SK-N-MC (cell line): ENCODE measurements at regions not wholly inside any gene's neighbourhood (a gene's known extent, or its start where the extent isn't known, plus 50 kb on each side); places are given as distances from the start of the nearest gene placed in this dataset.

Experiments
- DNase-seq: peaks from one replicate; pipeline ENCODE4 v3.0.0-alpha.2; 2011; ENCODE audit warnings: low read depth, low spot score
- H3K27ac ChIP-seq: fragments of 200-600 bp; sonication (generic); 2 replicates; pipeline ENCODE4 v1.5.1; 2016; ENCODE audit warnings: mixed run types
- H3K36me3 ChIP-seq: fragments of 200-600 bp; sonication (generic); 2 replicates; pipeline ENCODE4 v1.6.1; 2017; ENCODE audit warnings: antibody characterized with exemption, low read length, mixed read lengths; ENCODE audit not compliant: insufficient read depth
- H3K4me3 ChIP-seq: fragments of 200-600 bp; sonication (generic); 2 replicates; pipeline ENCODE4 v1.5.1; 2016
- H3K9ac ChIP-seq: fragments of 200-600 bp; sonication (generic); 2 replicates; pipeline ENCODE4 v1.8.0; 2017; ENCODE audit warnings: mixed run types, mixed read lengths; ENCODE audit not compliant: insufficient read length
- H3K9me3 ChIP-seq: fragments of 200-600 bp; sonication (generic); 2 replicates; pipeline ENCODE4 v1.6.1; 2017; ENCODE audit warnings: low read depth, mild to moderate bottlenecking, antibody characterized with exemption, low read length, moderate library complexity, mixed read lengths
- EZH2 ChIP-seq: fragments of 200-600 bp; sonication (generic); IDR thresholded peaks from one replicate; pipeline ENCODE4 v1.6.1; 2017; ENCODE audit warnings: antibody characterized with exemption
- FOXP2 ChIP-seq: optimal IDR thresholded peaks from 2 replicates; pipeline ENCODE3; 2011; ENCODE audit warnings: mild to moderate bottlenecking, moderate library complexity; ENCODE audit not compliant: insufficient read depth; ENCODE audit errors: extremely low read length, control extremely low read depth
- POLR2AphosphoS5 ChIP-seq: IDR thresholded peaks from 2 replicates; pipeline ENCODE4 v1.6.1; 2012; ENCODE audit warnings: mild to moderate bottlenecking, low read depth, low read length, borderline replicate concordance

GRCh38 chr1:105785021-105785420 lies 1271.5 kb upstream of the PRMT6 start:
- no peak for TF ChIP-seq POLR2AphosphoS5
- TF ChIP-seq FOXP2 = no peak
- no peak for TF ChIP-seq EZH2
- no peak overlapping the region for H3K27ac ChIP-seq
- no peaks in the 10 kb centered on the region for H3K36me3 ChIP-seq
- no peak for DNase-seq
- no peak overlapping the region for H3K9ac ChIP-seq
- no peak overlapping the region for H3K4me3 ChIP-seq
- no peaks in the 10 kb centered on the region; the same call in 1 of the 2 replicates for H3K9me3 ChIP-seq

- H3K36me3 ChIP-seq = no peaks in the 10 kb centered on the region
- peak overlapping the region; percentile 29; the same call in 1 of the 2 replicates for H3K27ac ChIP-seq
- peak; percentile 77 for DNase-seq
- H3K4me3 ChIP-seq = no peak overlapping the region
- TF ChIP-seq FOXP2 (no peak), POLR2AphosphoS5 (no peak), EZH2 (no peak)
- H3K9me3 ChIP-seq = no peaks in the 10 kb centered on the region
- no peak overlapping the region for H3K9ac ChIP-seq
These were observed 1262.8 kb upstream of the PRMT6 start for GRCh38 chr1:105793536-105794146.

GRCh38 chr1:105795741-105796140 lies 1260.7 kb upstream of the PRMT6 start:
- H3K9me3 ChIP-seq = no peaks in the 10 kb centered on the region
- no peak overlapping the region for H3K27ac ChIP-seq
- H3K9ac ChIP-seq = no peak overlapping the region
- no peak for DNase-seq
- TF ChIP-seq EZH2 (no peak), POLR2AphosphoS5 (no peak), FOXP2 (no peak)
- H3K4me3 ChIP-seq = no peak overlapping the region
- no peaks in the 10 kb centered on the region for H3K36me3 ChIP-seq

- H3K9me3 ChIP-seq = no peaks in the 10 kb centered on the region
- H3K9ac ChIP-seq = no peak overlapping the region
- no peak for DNase-seq
- H3K36me3 ChIP-seq = no peaks in the 10 kb centered on the region
- H3K4me3 ChIP-seq = no peak overlapping the region
- TF ChIP-seq EZH2 (no peak), FOXP2 (no peak), POLR2AphosphoS5 (no peak)
- H3K27ac ChIP-seq = no peak overlapping the region
These were observed 1225.8 kb upstream of the PRMT6 start for GRCh38 chr1:105830571-105831146.

- DNase-seq = no peak
- no peaks in the 10 kb centered on the region for H3K36me3 ChIP-seq
- H3K9me3 ChIP-seq = no peaks in the 10 kb centered on the region
- H3K27ac ChIP-seq = no peak overlapping the region
- no peak overlapping the region for H3K9ac ChIP-seq
- H3K4me3 ChIP-seq = no peak overlapping the region
- TF ChIP-seq FOXP2 = no peak
- peak; percentile 26; the same call in 1 of the 2 replicates for TF ChIP-seq POLR2AphosphoS5
- TF ChIP-seq EZH2 = no peak
These were observed 1218.4 kb upstream of the PRMT6 start for GRCh38 chr1:105838071-105838470.

- DNase-seq = no peak
- Histone ChIP-seq H3K36me3 (no peaks in the 10 kb centered on the region), H3K27ac (no peak overlapping the region), H3K9ac (no peak overlapping the region), H3K4me3 (no peak overlapping the region), H3K9me3 (no peaks in the 10 kb centered on the region; the same call in 1 of the 2 replicates)
- TF ChIP-seq EZH2 (no peak), POLR2AphosphoS5 (no peak), FOXP2 (no peak)
These were observed 1190.9 kb upstream of the PRMT6 start for GRCh38 chr1:105865546-105865945.

GRCh38 chr1:105872817-105873216 lies 1183.7 kb upstream of the PRMT6 start:
- Histone ChIP-seq H3K9me3 (no peaks in the 10 kb centered on the region; the same call in 1 of the 2 replicates), H3K4me3 (no peak overlapping the region), H3K36me3 (no peaks in the 10 kb centered on the region), H3K27ac (no peak overlapping the region), H3K9ac (no peak overlapping the region)
- no peak for DNase-seq
- TF ChIP-seq POLR2AphosphoS5 = no peak
- TF ChIP-seq EZH2 = no peak
- no peak for TF ChIP-seq FOXP2

GRCh38 chr1:105874621-105875020 lies 1181.9 kb upstream of the PRMT6 start:
- Histone ChIP-seq H3K4me3 (no peak overlapping the region), H3K9ac (no peak overlapping the region), H3K36me3 (no peaks in the 10 kb centered on the region), H3K27ac (no peak overlapping the region), H3K9me3 (no peaks in the 10 kb centered on the region; the same call in 1 of the 2 replicates)
- no peak for DNase-seq
- TF ChIP-seq POLR2AphosphoS5 = no peak
- no peak for TF ChIP-seq FOXP2
- no peak for TF ChIP-seq EZH2
